ENCODE measurements at regions not wholly inside any gene's neighbourhood (a gene's known extent, or its start where the extent isn't known, plus 50 kb on each side); places are given as distances from the start of the nearest gene placed in this dataset.

- no peak for TF ChIP-seq CTCF (IDR thresholded peaks at IDR 0.05)
- no peak for ATAC-seq (ENCODE audit: low FRiP score)
Observed at GRCh38 chr2:147646818-147647468, 197.9 kb upstream of the ACVR2A start.

GRCh38 chr2:147644491-147644890, 200.3 kb upstream of the ACVR2A start:
- DNase-seq (ENCODE audit: low spot score) (no peak), ATAC-seq (ENCODE audit: low FRiP score) (peak; percentile 36)
- TF ChIP-seq CTCF (IDR thresholded peaks at IDR 0.05), result no peak

More at GRCh38 chr2:147646818-147647468, 197.9 kb upstream of the ACVR2A start:
- DNase-seq (ENCODE audit: low spot score), result no peak

GRCh38 chr2:147642765-147643164, 202.1 kb upstream of the ACVR2A start:
- TF ChIP-seq CTCF (IDR thresholded peaks at IDR 0.05), result no peak
- no peak for ATAC-seq (ENCODE audit: low FRiP score)
- DNase-seq (ENCODE audit: low spot score), result no peak

GRCh38 chr2:147641651-147642050, 203.2 kb upstream of the ACVR2A start:
- no peak for TF ChIP-seq CTCF (IDR thresholded peaks at IDR 0.05)
- ATAC-seq (ENCODE audit: low FRiP score) (no peak), DNase-seq (ENCODE audit: low spot score) (no peak)

- DNase-seq (ENCODE audit: low spot score), result no peak
- TF ChIP-seq CTCF (IDR thresholded peaks at IDR 0.05), result no peak
- no peak for ATAC-seq (ENCODE audit: low FRiP score)
Observed at GRCh38 chr2:147639891-147640290, 204.9 kb upstream of the ACVR2A start.

- no peak for TF ChIP-seq CTCF (IDR thresholded peaks at IDR 0.05)
- DNase-seq (ENCODE audit: low spot score), result no peak
- ATAC-seq (ENCODE audit: low FRiP score), result no peak
Observed at GRCh38 chr2:147639386-147639785, 205.4 kb upstream of the ACVR2A start.

GRCh38 chr2:147636886-147637285, 207.9 kb upstream of the ACVR2A start:
- no peak for DNase-seq (ENCODE audit: low spot score)
- no peak for TF ChIP-seq CTCF (IDR thresholded peaks at IDR 0.05)
- ATAC-seq (ENCODE audit: low FRiP score), result no peak

Measured in omental fat pad (tissue), 3 donors.